Tibial nerve (tissue), 4 donors: ENCODE measurements at regions not wholly inside any gene's neighbourhood (a gene's known extent, or its start where the extent isn't known, plus 50 kb on each side); places are given as distances from the start of the nearest gene placed in this dataset.

Experiments used
- DNase-seq, 2 donors: peaks; one replicate each; pipeline ENCODE4 v3.0.0-alpha.2; 2019; ENCODE audit warnings: low spot score in 2 of 2
- H3K27ac ChIP-seq, 4 donors: fragments of 200-600 bp; sonication (generic) in 3 of 4; one replicate each; pipeline ENCODE4 v1.5.1; 2017 to 2019; ENCODE audit warnings: mild to moderate bottlenecking in 1 of 4
- H3K27me3 ChIP-seq, 2 donors: fragments of 200-600 bp; sonication (generic) in 1 of 2; one replicate each; pipeline versions ENCODE4 v1.5.1 to v1.6.0; 2017 to 2019
- H3K36me3 ChIP-seq, 3 donors: fragments of 200-600 bp; sonication (generic); one replicate each; pipeline ENCODE4 v1.5.1; 2018 to 2019
- H3K4me1 ChIP-seq, 4 donors: fragments of 200-600 bp; sonication (generic) in 3 of 4; one replicate each; pipeline ENCODE4 v1.5.1; 2017 to 2019
- H3K4me3 ChIP-seq, 4 donors: fragments of 200-600 bp; sonication (generic) in 3 of 4; one replicate each; pipeline ENCODE4 v1.5.1; 2017 to 2019; ENCODE audit warnings: mild to moderate bottlenecking in 1 of 4, moderate library complexity in 1 of 4
- H3K9me3 ChIP-seq, 4 donors: fragments of 200-600 bp; sonication (generic) in 3 of 4; one replicate each; pipeline ENCODE4 v1.5.1; 2017 to 2019
- CTCF ChIP-seq, 5 experiments: fragments of 200-600 bp in 3 of 5; fragments of 450-650 bp in 2 of 5; sonication (generic) in 3 of 5; IDR thresholded peaks; one replicate each; pipeline ENCODE4 v1.5.1; 2016 to 2019; ENCODE audit warnings: antibody characterized with exemption in 5 of 5, mild to moderate bottlenecking in 3 of 5, moderate library complexity in 2 of 5
- EP300 ChIP-seq, 2 donors: sonication (generic); formaldehyde crosslinking; IDR thresholded peaks; one replicate each; pipeline ENCODE4 v1.6.1; 2017; ENCODE audit warnings: antibody characterized with exemption in 2 of 2, mild to moderate bottlenecking in 1 of 2
- POLR2A ChIP-seq, 2 donors: fragments of 450-650 bp; IDR thresholded peaks; one replicate each; pipeline ENCODE4 v1.6.1; 2017; ENCODE audit warnings: antibody characterized with exemption in 2 of 2, mild to moderate bottlenecking in 2 of 2, moderate library complexity in 2 of 2
- WGBS, 2 donors: methylation state at CpG; one replicate each; pipeline ENCODE4 v1.1.5; 2018; 5-methylcytosine and 5-hydroxymethylcytosine counted together

GRCh38 chr17:45733781-45734180, 50.3 kb upstream of the CRHR1 start:
- WGBS, 2 donors: 35 to 41% methylated on average over 2 of the region's 2 CpGs
- DNase-seq: no peak

More at GRCh38 chr17:45733781-45734180, 50.3 kb upstream of the CRHR1 start:
- TF ChIP-seq EP300 (IDR thresholded peaks at IDR 0.05) (no peak), POLR2A (IDR thresholded peaks at IDR 0.05) (no peak), CTCF (IDR thresholded peaks at IDR 0.05) (no peak)
- Histone ChIP-seq H3K4me1 (no peaks in the 10 kb centered on the region), H3K9me3 (peaks cover 0 to 35% (median 3%) of the 10 kb centered on the region in 4 donors), H3K4me3 (no peak overlapping the region), H3K27me3 (no peaks in the 10 kb centered on the region), H3K27ac (no peak overlapping the region), H3K36me3 (no peaks in the 10 kb centered on the region)
